OCI-LY3 (cell line): ENCODE measurements at regions not wholly inside any gene's neighbourhood (a gene's known extent, or its start where the extent isn't known, plus 50 kb on each side); places are given as distances from the start of the nearest gene placed in this dataset.

Source experiments
- H2AFZ ChIP-seq: fragments of 200-600, 300-600 bp; shearing (Covaris generic); 2 replicates; pipeline ENCODE4 v1.6.0; 2014; ENCODE audit warnings: antibody characterized with exemption, low read depth, low read length
- H3K27ac ChIP-seq: fragments of 200-600, 300-600 bp; sonication (generic); 2 replicates; pipeline ENCODE4 v1.5.1; 2014; ENCODE audit warnings: mild to moderate bottlenecking, low read length, moderate library complexity, mixed read lengths
- H3K27me3 ChIP-seq: fragments of 200-600, 300-600 bp; sonication (generic); 2 replicates; pipeline ENCODE4 v1.6.1; 2014; ENCODE audit warnings: low read depth, low read length, mixed read lengths
- H3K36me3 ChIP-seq: fragments of 200-600, 300-600 bp; sonication (generic); replicated peaks from 2 replicates; pipeline ENCODE3; 2014; ENCODE audit warnings: low read depth, low read length, mixed read lengths
- H3K4me1 ChIP-seq: fragments of 300-600, 200-600 bp; sonication (generic); 2 replicates; pipeline ENCODE4 v1.6.1; 2014; ENCODE audit warnings: low read length, mixed read lengths
- H3K4me2 ChIP-seq: fragments of 200-600, 300-600 bp; sonication (generic); 2 replicates; pipeline ENCODE4 v1.6.1; 2014; ENCODE audit warnings: low read length, mixed read lengths
- H3K4me3 ChIP-seq: fragments of 300-600, 200-600 bp; sonication (generic); 2 replicates; pipeline ENCODE4 v1.5.1; 2014; ENCODE audit warnings: antibody characterized with exemption, mild to moderate bottlenecking, low read length, moderate library complexity
- H3K79me2 ChIP-seq: fragments of 300-600, 200-600 bp; shearing (Covaris generic); 2 replicates; pipeline ENCODE4 v1.6.1; 2014; ENCODE audit warnings: mild to moderate bottlenecking, low read length, mixed read lengths
- H3K9ac ChIP-seq: fragments of 300-600, 200-600 bp; shearing (Covaris generic); 2 replicates; pipeline ENCODE4 v1.6.0; 2014; ENCODE audit warnings: mild to moderate bottlenecking, low read length, moderate library complexity
- H3K9me3 ChIP-seq: fragments of 200-600, 300-600 bp; shearing (Covaris generic); 2 replicates; pipeline ENCODE4 v1.6.1; 2014; ENCODE audit warnings: low read length, mixed read lengths; ENCODE audit not compliant: insufficient read depth
- H4K20me1 ChIP-seq: fragments of 200-600, 300-600 bp; sonication (generic); 2 replicates; pipeline ENCODE4 v1.6.1; 2016; ENCODE audit warnings: low read length, mixed read lengths; ENCODE audit not compliant: insufficient read depth
- EZH2phosphoT487 ChIP-seq: fragments of 200-600 bp; shearing (Covaris generic); IDR thresholded peaks from 2 replicates; pipeline ENCODE4 v1.6.1; 2018; ENCODE audit warnings: antibody characterized with exemption, mixed run types, low read depth
- TF ChIP-seq, protein P1 (sequence below): fragments of 200-600, 300-600 bp; sonication (generic); IDR thresholded peaks from 2 replicates; pipeline ENCODE4 v1.5.1; 2014; ENCODE audit warnings: antibody characterized with exemption, low read length, low read depth

DNA sequence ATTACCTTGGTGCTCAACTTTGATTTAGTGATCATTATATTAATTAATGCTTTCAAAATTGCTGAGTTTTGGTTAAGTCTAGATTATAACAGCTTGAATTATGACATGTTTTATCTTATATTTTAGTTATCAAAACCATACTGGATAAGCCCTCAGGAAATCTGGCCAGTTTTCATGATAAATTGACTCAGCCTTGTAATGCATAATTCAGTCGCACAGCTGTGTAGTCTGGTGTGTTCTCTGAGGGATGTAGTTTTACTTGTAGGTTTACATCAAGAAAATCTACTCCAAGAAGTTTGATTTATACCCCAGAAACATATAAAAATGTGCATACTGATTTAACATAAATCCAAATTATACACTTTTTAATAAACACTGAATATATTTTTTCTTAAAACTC lies 477.5 kb downstream of the SPRY1 start:
- TF ChIP-seq, protein P1, sequence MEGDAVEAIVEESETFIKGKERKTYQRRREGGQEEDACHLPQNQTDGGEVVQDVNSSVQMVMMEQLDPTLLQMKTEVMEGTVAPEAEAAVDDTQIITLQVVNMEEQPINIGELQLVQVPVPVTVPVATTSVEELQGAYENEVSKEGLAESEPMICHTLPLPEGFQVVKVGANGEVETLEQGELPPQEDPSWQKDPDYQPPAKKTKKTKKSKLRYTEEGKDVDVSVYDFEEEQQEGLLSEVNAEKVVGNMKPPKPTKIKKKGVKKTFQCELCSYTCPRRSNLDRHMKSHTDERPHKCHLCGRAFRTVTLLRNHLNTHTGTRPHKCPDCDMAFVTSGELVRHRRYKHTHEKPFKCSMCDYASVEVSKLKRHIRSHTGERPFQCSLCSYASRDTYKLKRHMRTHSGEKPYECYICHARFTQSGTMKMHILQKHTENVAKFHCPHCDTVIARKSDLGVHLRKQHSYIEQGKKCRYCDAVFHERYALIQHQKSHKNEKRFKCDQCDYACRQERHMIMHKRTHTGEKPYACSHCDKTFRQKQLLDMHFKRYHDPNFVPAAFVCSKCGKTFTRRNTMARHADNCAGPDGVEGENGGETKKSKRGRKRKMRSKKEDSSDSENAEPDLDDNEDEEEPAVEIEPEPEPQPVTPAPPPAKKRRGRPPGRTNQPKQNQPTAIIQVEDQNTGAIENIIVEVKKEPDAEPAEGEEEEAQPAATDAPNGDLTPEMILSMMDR, result no peak
- H3K79me2 ChIP-seq, result no peaks in the 10 kb centered on the region
- no peak overlapping the region for H3K4me3 ChIP-seq
- H3K4me1 ChIP-seq, result no peaks in the 10 kb centered on the region
- no peaks in the 10 kb centered on the region for H4K20me1 ChIP-seq
- no peak overlapping the region for H3K27ac ChIP-seq
- no peaks in the 10 kb centered on the region for H3K36me3 ChIP-seq
- H3K9ac ChIP-seq, result no peak overlapping the region
- H3K27me3 ChIP-seq, result no peaks in the 10 kb centered on the region
- H2AFZ ChIP-seq, result no peak overlapping the region
- no peak overlapping the region for H3K4me2 ChIP-seq
- no peaks in the 10 kb centered on the region for H3K9me3 ChIP-seq

GRCh38 chr4:123876143-123876542 lies 479.5 kb downstream of the SPRY1 start:
- Histone ChIP-seq H2AFZ (no peak overlapping the region), H3K36me3 (no peaks in the 10 kb centered on the region), H3K79me2 (no peaks in the 10 kb centered on the region), H4K20me1 (no peaks in the 10 kb centered on the region), H3K27ac (no peak overlapping the region), H3K9me3 (no peaks in the 10 kb centered on the region), H3K27me3 (no peaks in the 10 kb centered on the region), H3K4me3 (no peak overlapping the region), H3K9ac (no peak overlapping the region), H3K4me1 (no peaks in the 10 kb centered on the region), H3K4me2 (no peak overlapping the region)
- no peak for TF ChIP-seq EZH2phosphoT487
- TF ChIP-seq, protein P1, result no peak

DNA sequence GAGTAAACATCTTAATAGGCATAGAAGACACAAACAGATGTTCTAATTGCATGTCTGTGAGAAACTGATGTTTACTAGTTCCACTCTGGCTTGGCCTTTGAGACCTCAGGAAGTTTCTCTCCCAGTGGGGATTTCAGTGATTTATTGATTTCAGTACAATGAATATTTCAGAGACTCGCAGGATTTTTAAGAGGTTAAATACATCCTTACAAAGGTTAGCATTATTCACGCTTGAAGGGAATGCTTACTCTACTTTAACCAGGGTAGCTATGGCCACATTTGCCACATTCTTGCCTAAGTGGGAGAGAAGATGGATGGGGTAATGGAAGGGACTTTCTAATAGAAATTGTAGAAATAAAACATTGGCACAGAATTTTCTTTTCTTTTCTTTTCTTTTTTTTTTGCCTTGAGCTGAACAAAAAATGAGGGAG lies 480.1 kb downstream of the SPRY1 start:
- no peak overlapping the region for H3K27ac ChIP-seq
- no peaks in the 10 kb centered on the region for H3K9me3 ChIP-seq
- H3K9ac ChIP-seq, result no peak overlapping the region
- no peak overlapping the region for H3K4me3 ChIP-seq
- H3K36me3 ChIP-seq, result no peaks in the 10 kb centered on the region
- no peaks in the 10 kb centered on the region for H3K4me1 ChIP-seq
- TF ChIP-seq EZH2phosphoT487, result no peak
- TF ChIP-seq, protein P1, result no peak
- no peaks in the 10 kb centered on the region for H4K20me1 ChIP-seq
- no peak overlapping the region for H3K4me2 ChIP-seq
- H3K27me3 ChIP-seq, result no peaks in the 10 kb centered on the region
- no peaks in the 10 kb centered on the region for H3K79me2 ChIP-seq
- no peak overlapping the region for H2AFZ ChIP-seq

DNA sequence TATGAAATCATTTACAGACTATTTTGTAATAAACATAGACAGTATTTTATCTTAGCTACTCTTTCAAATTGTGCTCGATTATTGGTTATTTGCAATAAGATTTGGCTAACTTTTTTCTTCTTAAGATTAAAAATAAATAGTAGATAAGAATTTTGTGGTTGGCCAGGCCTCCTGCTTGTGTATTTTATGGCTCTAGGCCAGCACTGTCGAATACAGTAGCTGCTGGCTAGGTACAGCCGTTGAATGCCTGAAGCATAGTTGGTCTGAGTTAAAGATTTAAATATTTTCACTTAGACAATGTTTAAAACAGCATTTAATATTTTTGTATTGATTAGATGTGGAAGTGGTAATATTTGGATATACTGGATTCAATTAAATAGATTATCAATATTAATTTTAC lies 481.0 kb downstream of the SPRY1 start:
- Histone ChIP-seq H3K27me3 (no peaks in the 10 kb centered on the region), H3K79me2 (no peaks in the 10 kb centered on the region), H4K20me1 (no peaks in the 10 kb centered on the region), H3K9ac (no peak overlapping the region), H3K4me3 (no peak overlapping the region), H3K27ac (no peak overlapping the region), H3K9me3 (no peaks in the 10 kb centered on the region), H3K4me1 (no peaks in the 10 kb centered on the region), H3K36me3 (no peaks in the 10 kb centered on the region), H2AFZ (no peak overlapping the region), H3K4me2 (no peak overlapping the region)
- TF ChIP-seq, protein P1, result no peak
- TF ChIP-seq EZH2phosphoT487, result no peak
